Type B pancreatic cell (in vitro differentiated cells): ENCODE measurements at regions not wholly inside any gene's neighbourhood (a gene's known extent, or its start where the extent isn't known, plus 50 kb on each side); places are given as distances from the start of the nearest gene placed in this dataset.

ENCODE experiments used
- DNase-seq: peaks from one replicate; pipeline ENCODE4 v3.0.0; 2021; ENCODE audit warnings: mixed read lengths; ENCODE audit not compliant: unreplicated experiment; ENCODE audit errors: extremely low spot score
- H3K27ac Mint-ChIP-seq: 2 replicates; pipeline ENCODE4 v1.8.0; 2021; ENCODE audit warnings: mild to moderate bottlenecking, mixed read lengths
- H3K27me3 Mint-ChIP-seq: 2 replicates; pipeline ENCODE4 v1.8.0; 2021; ENCODE audit warnings: mixed read lengths
- H3K36me3 Mint-ChIP-seq: 2 replicates; pipeline ENCODE4 v1.8.0; 2021; ENCODE audit warnings: mixed read lengths
- H3K4me1 Mint-ChIP-seq: one replicate; pipeline ENCODE4 v1.8.0; 2021; ENCODE audit warnings: mixed read lengths; ENCODE audit not compliant: unreplicated experiment
- H3K4me3 Mint-ChIP-seq: 2 replicates; pipeline ENCODE4 v1.8.0; 2021; ENCODE audit warnings: mild to moderate bottlenecking, mixed read lengths
- H3K9me3 Mint-ChIP-seq: 2 replicates; pipeline ENCODE4 v1.8.0; 2021; ENCODE audit warnings: mixed read lengths
- CTCF ChIP-seq: fragments of 200-600 bp; sonication (generic); conservative IDR thresholded peaks from 2 replicates; pipeline ENCODE4 v1.5.0; 2021; ENCODE audit warnings: antibody characterized with exemption, mild to moderate bottlenecking

GRCh38 chr7:136179851-136180721 lies 202.9 kb upstream of the MTPN start:
- no peaks in the 10 kb centered on the region for H3K4me1 Mint-ChIP-seq
- H3K27ac Mint-ChIP-seq = no peak overlapping the region
- H3K27me3 Mint-ChIP-seq = no peaks in the 10 kb centered on the region
- TF ChIP-seq CTCF = no peak
- no peaks in the 10 kb centered on the region for H3K36me3 Mint-ChIP-seq
- no peak for DNase-seq
- no peak overlapping the region for H3K4me3 Mint-ChIP-seq
- no peaks in the 10 kb centered on the region for H3K9me3 Mint-ChIP-seq

- DNase-seq = no peak
- Mint-ChIP-seq H3K27ac (no peak overlapping the region), H3K4me1 (no peaks in the 10 kb centered on the region), H3K36me3 (no peaks in the 10 kb centered on the region), H3K27me3 (no peaks in the 10 kb centered on the region), H3K9me3 (no peaks in the 10 kb centered on the region), H3K4me3 (no peak overlapping the region)
- no peak for TF ChIP-seq CTCF
These were observed 202.0 kb upstream of the MTPN start for GRCh38 chr7:136179154-136179553.

GRCh38 chr7:136174477-136175125 lies 197.4 kb upstream of the MTPN start:
- H3K36me3 Mint-ChIP-seq = no peaks in the 10 kb centered on the region
- no peak for DNase-seq
- no peak overlapping the region for H3K27ac Mint-ChIP-seq
- H3K27me3 Mint-ChIP-seq = no peaks in the 10 kb centered on the region
- no peak for TF ChIP-seq CTCF
- H3K9me3 Mint-ChIP-seq = no peaks in the 10 kb centered on the region
- no peak overlapping the region for H3K4me3 Mint-ChIP-seq
- no peaks in the 10 kb centered on the region for H3K4me1 Mint-ChIP-seq

GRCh38 chr7:136173874-136174273 lies 196.7 kb upstream of the MTPN start:
- Mint-ChIP-seq H3K36me3 (no peaks in the 10 kb centered on the region), H3K4me1 (no peaks in the 10 kb centered on the region), H3K27ac (no peak overlapping the region), H3K9me3 (no peaks in the 10 kb centered on the region), H3K27me3 (no peaks in the 10 kb centered on the region), H3K4me3 (no peak overlapping the region)
- TF ChIP-seq CTCF = no peak
- no peak for DNase-seq

GRCh38 chr7:136171233-136171632 lies 194.1 kb upstream of the MTPN start:
- Mint-ChIP-seq H3K4me3 (no peak overlapping the region), H3K36me3 (no peaks in the 10 kb centered on the region), H3K4me1 (no peaks in the 10 kb centered on the region), H3K27me3 (no peaks in the 10 kb centered on the region), H3K9me3 (no peaks in the 10 kb centered on the region), H3K27ac (no peak overlapping the region)
- no peak for DNase-seq
- TF ChIP-seq CTCF = no peak
